Stimulated activated CD4-positive, alpha-beta T cell treated with anti-CD3 and anti-CD28 coated beads, Interleukin-1b, Interleukin-23, amount 100 ng/mL, for 48 hours (primary cell): ENCODE measurements at regions not wholly inside any gene's neighbourhood (a gene's known extent, or its start where the extent isn't known, plus 50 kb on each side); places are given as distances from the start of the nearest gene placed in this dataset.
"Not testable (repeated sequence)": the region's sequence is repeated elsewhere in the genome, so short reads cannot be mapped to it uniquely, and the experiment has no call there.

ENCODE experiments used
- DNase-seq: peaks from one replicate; pipeline ENCODE4 v3.0.0-alpha.2; 2020

- no peak for DNase-seq
Measured at GRCh38 chr12:40431169-40431568, 206.4 kb downstream of the LRRK2 start.

DNA sequence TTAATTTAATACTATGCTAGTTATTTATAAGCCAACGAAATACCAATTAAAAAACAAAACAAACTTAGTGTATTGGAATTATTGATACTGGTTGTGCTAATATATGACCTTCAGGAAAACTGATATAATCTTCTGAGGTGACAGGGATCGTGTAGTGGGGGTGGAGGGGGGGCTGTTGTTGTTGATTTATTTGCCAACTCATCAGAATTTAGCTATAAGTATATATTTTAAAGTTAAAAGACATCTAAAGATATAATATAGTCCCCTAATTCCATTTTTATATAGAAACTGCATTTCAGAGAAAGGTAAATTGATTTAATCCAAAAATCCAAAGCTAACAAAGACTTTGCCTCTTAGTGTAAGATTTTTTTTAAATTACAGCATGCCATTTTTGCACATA is 210.5 kb downstream of the LRRK2 start:
- DNase-seq: no peak

GRCh38 chr12:40435951-40436350 is 211.2 kb downstream of the LRRK2 start:
- no peak for DNase-seq

- no peak for DNase-seq
Measured at GRCh38 chr12:40436564-40436963, 211.8 kb downstream of the LRRK2 start.

DNA sequence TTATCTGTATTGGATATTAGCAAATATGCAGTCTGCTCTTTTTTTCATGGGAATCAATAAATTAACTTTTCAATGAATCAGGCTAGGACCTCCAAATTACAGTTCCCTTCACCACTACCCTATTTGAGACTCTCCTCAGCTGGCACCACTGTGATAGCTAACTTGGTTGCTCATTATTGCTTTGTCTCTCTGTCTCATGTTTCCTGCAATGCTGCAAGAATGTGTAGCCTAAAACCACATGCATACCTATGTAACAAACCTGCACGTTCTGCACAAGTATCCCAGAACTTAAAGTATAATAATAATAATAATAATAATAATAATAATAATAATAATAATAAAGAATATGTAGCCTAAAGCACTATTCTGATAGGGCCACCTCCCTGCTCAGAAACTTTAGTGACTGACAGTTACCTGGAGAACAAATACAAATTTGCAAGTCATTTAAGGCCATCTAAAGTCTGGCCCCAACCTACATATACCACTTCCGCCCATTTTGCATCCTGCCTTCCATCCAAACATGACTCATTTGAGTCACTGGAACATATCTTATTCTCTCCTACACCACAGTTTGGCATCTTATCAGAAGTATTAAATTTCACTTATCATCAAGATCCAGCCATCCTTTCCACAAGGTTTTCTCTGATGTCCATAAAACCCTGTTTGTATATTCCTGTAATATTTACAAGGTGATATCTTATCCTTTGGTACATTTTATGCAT is 215.1 kb downstream of the LRRK2 start:
- no peak for DNase-seq

DNA sequence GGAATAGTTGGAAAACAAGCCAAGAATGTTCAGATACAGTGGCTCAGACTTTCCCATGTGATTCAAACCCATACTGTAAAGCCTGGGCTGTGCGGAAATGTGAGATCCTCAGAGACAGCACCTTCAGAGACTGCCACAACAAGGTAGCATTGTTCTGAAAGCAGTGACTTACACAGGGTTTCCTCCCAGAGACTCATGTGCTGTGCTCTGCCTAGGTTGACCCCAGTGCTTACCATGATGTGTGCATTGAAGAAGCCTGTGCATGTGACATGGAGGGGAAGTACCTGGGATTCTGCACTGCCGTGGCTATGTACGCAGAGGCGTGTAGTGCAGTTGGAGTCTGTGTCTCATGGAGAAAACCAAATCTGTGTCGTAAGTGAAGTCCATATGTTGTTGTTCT is 219.4 kb downstream of the LRRK2 start:
- no peak for DNase-seq

GRCh38 chr12:40446385-40446784 is 221.6 kb downstream of the LRRK2 start:
- no peak for DNase-seq

DNA sequence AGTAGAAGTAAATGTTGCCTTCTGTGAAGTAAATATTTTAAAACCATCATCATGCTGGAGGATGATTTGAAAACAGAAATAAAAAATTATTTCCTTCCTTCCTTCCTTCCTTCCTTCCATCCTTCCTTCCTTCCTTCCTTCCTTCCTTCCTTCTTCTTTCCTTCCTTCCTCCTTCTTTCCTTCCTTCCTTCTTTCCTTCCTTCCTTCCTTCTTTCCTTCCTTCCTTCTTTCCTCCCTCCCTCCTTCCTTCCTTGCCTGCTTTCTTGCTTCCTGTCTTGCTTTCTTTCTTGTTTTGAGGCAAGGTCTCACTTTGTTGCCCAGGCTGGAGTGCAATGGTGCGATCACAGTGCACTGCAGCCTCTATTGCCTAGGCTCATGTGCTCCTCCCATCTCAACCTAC is 223.7 kb downstream of the LRRK2 start:
- not testable (repeated sequence) for DNase-seq

GRCh38 chr12:40451661-40452060 is 226.9 kb downstream of the LRRK2 start:
- DNase-seq: no peak

DNA sequence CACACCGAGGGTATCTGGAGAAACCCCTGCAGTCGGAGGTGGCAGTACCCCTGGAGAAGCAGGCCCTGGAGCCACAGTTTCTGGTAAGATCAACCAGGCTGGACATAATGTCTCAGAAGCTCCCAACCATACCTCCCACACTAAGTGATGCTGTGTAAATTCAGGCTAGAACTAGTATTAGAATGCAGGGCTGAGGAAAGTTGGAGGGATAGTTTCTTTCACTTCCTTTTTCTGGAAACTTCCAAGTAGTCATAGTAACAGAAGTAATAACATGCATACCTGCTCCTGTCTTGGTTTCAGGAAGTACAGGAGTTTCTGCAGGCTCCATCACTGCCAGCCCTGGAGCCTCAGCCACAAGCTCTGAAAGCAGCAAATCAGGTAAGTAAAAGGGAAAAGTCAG is 228.1 kb upstream of the CNTN1 start:
- DNase-seq: no peak

GRCh38 chr12:40469736-40470135 is 222.5 kb upstream of the CNTN1 start:
- DNase-seq: no peak

GRCh38 chr12:40473962-40474361 is 218.3 kb upstream of the CNTN1 start:
- no peak for DNase-seq

- no peak for DNase-seq
Measured at GRCh38 chr12:40474630-40475029, 217.6 kb upstream of the CNTN1 start.

DNA sequence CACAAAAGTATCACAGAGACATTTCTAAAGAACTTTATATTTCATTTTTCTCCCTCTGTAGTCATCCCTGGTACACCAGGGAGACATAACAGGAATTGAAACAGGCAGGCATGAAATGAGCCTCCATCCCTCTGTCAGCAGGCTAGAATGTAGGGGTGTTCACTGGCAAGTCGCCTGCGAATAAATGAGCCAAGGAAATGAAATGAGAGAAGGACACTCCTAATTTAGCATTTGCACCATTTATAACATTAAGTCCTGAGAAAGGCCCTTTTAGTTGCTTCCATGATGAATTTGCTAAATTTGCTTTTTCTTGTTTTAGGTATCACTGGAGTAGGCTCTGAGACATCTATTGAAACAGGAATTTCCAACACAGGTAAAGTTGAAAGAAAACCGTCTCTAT is 192.4 kb upstream of the CNTN1 start:
- no peak for DNase-seq

DNA sequence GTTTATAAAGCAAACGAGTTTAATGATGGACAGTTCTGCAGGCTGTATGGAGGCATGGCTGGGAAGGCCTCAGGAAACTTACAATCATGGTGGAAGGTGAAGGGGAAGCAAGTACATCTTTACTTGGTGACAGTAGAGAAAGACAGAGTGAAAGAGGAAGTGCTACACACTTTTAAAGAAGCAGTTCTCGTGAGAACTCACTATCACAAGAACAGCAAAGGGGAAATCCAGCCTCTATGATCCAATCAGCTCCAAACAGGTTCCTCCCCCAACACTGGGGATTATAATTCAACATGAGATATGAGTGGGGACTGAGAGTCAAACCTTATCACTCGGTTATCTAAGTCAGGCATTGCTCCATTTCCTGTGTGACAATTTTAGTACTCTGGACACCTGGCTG is 189.9 kb upstream of the CNTN1 start:
- DNase-seq: no peak

- no peak for DNase-seq
Measured at GRCh38 chr12:40505327-40505726, 186.9 kb upstream of the CNTN1 start.

DNA sequence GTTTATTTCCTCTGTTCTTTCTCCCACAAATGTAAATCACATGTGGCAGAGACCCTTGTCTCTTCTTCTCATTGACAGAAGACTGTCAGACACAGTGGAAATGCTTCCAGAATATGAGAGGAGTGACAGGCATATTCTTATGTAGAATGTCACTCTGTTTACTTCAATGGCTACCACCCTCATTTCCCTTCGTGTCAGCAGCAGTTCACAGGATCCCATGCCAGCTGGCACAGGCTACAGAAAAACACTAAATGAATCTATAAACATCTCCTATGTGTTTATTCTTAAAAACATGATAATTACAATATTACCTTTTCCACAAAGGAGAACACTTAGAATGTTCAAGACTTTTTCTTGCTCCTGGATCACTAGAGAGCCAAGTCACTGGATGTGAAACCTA is 183.8 kb upstream of the CNTN1 start:
- no peak for DNase-seq

DNA sequence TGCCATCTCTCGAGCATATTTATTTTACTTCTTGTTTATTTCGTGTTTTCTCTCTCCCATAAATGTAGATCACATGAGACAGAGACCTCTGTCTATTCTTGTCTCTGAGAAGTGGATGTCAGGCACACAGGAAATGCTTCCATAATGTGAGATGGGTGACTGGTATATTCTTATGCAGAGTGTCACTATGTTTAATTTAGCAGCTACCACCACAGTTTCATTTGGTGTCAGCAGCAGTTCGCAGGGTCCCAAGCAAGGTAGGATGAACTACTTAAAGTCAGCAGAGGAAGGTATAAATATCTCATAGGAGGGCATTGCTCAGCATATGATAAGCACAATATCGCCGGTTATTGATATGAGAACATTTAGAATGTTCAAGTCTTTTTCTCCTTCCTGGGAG is 180.9 kb upstream of the CNTN1 start:
- no peak for DNase-seq

DNA sequence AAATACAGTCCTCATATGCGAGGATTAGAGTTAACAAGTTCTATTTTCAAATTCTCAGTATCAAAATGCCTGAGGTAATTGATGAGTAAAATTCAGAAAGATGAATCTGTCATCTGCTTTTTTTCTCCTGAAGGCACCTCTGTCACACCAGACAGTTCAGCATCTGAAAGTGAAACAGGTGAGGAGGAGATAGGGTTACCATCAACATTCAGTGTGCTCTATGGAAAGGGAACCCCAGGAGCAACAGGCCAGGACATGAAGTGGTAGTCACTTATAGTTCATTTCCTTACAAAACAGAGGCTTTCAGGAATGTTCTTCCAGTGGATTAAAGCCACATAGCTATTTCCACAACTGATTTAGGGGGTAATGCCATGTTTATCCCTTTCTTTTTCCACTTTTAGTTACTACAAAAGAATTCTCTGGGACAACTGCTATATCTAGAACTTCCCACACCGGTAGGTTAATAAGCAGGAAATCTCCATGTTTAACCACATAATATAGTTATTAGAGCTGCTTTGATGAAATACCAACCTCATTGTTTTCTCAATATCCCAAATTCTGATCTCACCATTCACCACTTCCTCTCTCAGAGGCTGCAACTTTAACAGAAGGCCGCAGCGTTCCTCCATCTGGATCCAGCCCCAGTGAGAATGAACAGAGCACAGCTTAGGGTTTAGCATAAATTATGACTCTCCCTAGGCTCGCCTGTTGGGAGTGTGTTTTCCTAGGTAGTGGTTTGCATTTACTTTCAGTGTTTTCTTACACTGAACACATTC is 177.0 kb upstream of the CNTN1 start:
- DNase-seq: no peak

GRCh38 chr12:40522837-40523236 is 169.4 kb upstream of the CNTN1 start:
- DNase-seq: no peak

- DNase-seq: no peak
Measured at GRCh38 chr12:40525054-40525453, 167.2 kb upstream of the CNTN1 start.

GRCh38 chr12:40534828-40535227 is 157.4 kb upstream of the CNTN1 start:
- DNase-seq: no peak

- no peak for DNase-seq
Measured at GRCh38 chr12:40551466-40551865, 140.8 kb upstream of the CNTN1 start.

GRCh38 chr12:40552868-40553267 is 139.4 kb upstream of the CNTN1 start:
- DNase-seq: no peak

- no peak for DNase-seq
Measured at GRCh38 chr12:40557980-40558379, 134.3 kb upstream of the CNTN1 start.
